NCI-H748 treated with DMSO at 0.1 percent for 48 hours (cell line): ENCODE measurements at regions not wholly inside any gene's neighbourhood (a gene's known extent, or its start where the extent isn't known, plus 50 kb on each side); places are given as distances from the start of the nearest gene placed in this dataset.

ENCODE experiments used
- DNase-seq: peaks from one replicate; lab custom pipeline; 2025; lab: John Stamatoyannopoulos, UW

GRCh38 chr7:157482025-157482424 lies 145.2 kb downstream of the DNAJB6 start:
- no peak for DNase-seq

GRCh38 chr7:157482517-157483087 lies 145.8 kb downstream of the DNAJB6 start:
- no peak for DNase-seq

DNA sequence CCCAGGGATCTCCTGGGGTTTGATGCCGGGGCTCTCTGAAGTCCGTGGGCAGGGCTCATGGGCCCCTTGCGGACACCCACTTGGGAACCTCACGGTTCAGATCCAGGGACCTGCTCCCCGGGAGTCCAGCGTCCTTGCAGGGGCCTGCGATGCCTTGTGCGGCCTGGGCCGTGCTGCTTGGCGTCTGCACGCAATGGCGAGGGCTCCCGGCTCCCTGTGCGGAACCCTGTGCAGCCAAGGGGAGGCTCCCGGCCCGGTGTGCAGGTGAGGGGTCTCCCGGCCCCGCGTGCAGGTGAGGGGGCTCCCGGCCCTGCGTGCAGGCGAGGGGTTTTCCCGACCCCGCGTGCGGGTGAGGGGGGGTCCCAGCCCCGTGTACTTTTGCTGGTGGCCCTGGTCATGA lies 146.7 kb downstream of the DNAJB6 start:
- DNase-seq: no peak

DNA sequence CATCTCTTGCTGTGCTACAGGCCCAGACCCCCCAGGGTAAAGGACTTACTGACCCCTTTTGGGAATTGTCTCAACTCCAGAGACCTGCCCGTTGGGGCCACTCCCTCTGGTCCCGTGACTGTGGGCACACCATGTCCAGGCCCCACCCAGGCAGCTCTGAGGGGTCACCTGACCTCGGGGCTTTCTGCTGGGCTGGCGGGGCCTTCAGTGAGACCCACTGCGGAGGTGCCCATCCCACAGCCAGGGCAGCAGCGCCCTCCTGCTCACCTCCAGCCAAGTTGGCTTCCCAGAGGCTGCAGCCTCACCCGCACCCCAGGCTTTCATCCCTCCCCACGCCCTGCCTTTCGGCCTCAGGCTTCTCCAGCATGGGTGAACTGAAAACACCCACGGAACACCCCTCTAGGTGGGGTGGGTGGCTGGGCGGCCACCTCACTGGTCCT lies 147.2 kb downstream of the DNAJB6 start:
- no peak for DNase-seq

DNA sequence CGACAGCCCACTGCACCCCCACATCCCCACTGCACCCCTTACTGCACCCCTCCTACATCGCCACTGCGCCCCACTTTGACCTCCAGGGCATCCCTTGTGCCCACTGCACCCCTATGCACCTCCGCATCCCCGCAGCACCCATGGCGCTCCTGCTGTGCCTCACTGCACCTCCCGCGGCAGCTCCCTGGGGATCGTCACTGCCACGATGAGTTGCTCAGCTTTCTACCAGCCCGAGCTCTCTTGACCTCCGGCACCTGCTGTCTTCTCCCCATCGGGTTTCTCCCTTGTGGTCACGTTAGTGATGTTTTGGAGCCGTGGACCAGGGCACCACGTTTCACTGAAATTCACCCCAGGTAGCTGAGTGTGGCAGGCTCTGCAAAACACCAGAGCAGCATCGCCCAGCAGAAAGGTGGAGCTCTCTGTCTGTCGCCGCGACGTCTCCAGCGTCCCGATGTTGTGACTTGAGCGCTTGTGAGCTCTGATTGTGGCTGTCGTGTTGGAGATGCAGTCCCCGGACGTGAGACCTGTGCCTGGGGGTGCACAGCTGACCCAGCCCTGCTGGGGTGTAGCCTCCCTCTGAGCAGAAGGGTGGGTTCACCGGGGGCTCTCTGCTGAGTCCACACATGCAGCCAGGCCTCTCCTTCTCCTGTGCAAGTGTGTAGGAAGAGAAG lies 147.7 kb downstream of the DNAJB6 start:
- no peak for DNase-seq

- DNase-seq: no peak
Measured at GRCh38 chr7:157485361-157485831, 148.6 kb downstream of the DNAJB6 start.

DNA sequence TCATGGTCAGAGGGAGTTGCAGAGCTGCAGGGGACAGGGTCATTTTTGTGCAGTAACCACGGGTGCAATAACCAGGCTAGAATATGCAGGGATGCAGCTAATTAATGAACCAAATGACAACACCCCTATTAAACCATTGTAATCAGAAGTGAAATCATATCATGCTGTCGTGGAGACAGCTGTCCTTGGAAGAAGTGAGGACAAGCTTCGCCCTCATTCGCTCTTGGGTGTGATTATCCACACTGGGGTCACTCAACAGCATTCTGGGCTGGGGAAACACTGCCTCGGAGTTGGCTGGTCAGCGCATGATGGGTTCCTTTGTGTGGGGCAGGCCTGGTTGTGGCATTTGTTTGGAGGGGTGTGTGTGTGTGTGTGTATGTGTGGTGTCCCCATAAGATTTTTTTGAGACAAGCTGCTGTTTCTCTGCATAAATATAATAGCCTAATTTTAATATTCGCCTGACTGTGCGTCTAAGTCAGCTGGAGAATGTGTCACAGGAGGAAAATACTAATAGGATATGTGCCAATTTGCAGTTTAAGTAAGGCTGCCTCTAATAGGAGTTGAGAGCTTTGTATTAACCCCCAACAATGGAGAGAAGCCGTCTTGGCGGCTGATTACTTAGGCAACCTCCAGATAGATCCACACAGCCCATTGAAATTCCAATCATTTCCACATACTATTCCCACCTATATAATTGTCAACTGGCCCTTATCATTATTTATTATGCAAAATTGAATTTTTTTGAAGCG lies 149.4 kb downstream of the DNAJB6 start:
- no peak for DNase-seq

GRCh38 chr7:157487046-157487770 lies 150.4 kb downstream of the DNAJB6 start:
- DNase-seq: no peak

DNA sequence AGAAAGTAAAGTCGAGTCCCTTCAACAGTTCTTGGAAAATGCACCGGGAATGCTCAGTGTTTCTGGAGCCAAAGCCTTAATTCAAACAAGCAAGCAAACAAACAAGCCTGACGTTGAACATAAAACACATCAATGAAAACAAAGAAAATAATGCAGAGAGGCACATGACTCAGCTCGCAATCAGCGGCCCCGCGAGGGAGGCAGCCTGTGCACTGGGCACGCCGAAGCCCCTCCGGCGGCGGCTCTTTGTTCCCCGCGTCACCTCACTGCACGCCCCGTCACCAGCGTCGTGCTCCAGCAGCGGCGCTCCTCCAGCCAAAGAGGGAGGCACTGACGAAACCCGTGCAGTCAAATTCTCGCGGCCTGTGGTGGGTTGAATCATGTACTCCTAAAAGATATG lies 151.5 kb downstream of the DNAJB6 start:
- peak; percentile 25 for DNase-seq

- no peak for DNase-seq
Measured at GRCh38 chr7:157488966-157489365, 152.2 kb downstream of the DNAJB6 start.
